ENCODE measurements at regions not wholly inside any gene's neighbourhood (a gene's known extent, or its start where the extent isn't known, plus 50 kb on each side); places are given as distances from the start of the nearest gene placed in this dataset.

DNA sequence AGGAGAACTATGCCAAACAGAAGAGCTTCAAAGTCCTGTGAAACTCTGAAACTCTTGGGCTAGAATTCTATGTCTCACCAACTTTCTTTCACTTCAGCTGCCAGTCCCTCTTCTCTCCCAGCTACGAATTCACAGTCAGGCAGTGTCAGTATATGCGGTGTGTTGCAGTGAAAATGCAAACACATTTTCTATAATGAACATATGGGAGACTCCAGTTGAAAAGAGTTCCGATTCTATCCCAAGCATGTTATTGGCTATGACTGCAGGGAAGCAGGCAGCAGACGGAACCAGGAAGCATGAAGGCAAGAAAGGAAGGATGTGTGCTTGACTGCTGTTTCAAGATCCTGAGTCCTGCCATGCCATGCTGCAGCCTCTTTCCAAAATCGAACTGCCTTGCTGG lies 515.7 kb upstream of the TLE4 start:
- no peak overlapping the region for H3K9ac ChIP-seq (ENCODE audit: low read length)
- H3K9me3 Mint-ChIP-seq (ENCODE audit: unreplicated experiment) = peaks cover 6% of the 10 kb centered on the region
- H3K27ac Mint-ChIP-seq (ENCODE audit: unreplicated experiment) = no peak overlapping the region
- no peak for DNase-seq (ENCODE audit: low read depth)
- H2AFZ ChIP-seq (ENCODE audit: low read depth, low read length) = no peak overlapping the region
- peaks cover 8% of the 10 kb centered on the region for H3K4me1 ChIP-seq (ENCODE audit: insufficient read depth, low read length)
- no peaks in the 10 kb centered on the region for H3K9me3 ChIP-seq (ENCODE audit: insufficient read depth, low read depth, low read length)
- no peaks in the 10 kb centered on the region for H4K20me1 ChIP-seq (ENCODE audit: insufficient read depth, low read length)
- H3K4me3 Mint-ChIP-seq (ENCODE audit: unreplicated experiment) = no peak overlapping the region
- H3K4me1 Mint-ChIP-seq (ENCODE audit: low read depth, unreplicated experiment) = peaks cover 24% of the 10 kb centered on the region
- H3K27ac ChIP-seq (ENCODE audit: low read depth, low read length) = no peak overlapping the region
- no peak overlapping the region for H3K4me2 ChIP-seq (ENCODE audit: low read length)
- H3K36me3 Mint-ChIP-seq (ENCODE audit: low read depth, unreplicated experiment) = peaks cover 2% of the 10 kb centered on the region
- TF ChIP-seq CTCF (IDR thresholded peaks at IDR 0.05; ENCODE audit: insufficient read depth, low read depth, low read length) (no peak), EZH2 (IDR thresholded peaks at IDR 0.05; ENCODE audit: insufficient read depth, low read length) (no peak)
- H3K4me3 ChIP-seq (ENCODE audit: insufficient read depth, low read depth, low read length) = no peak overlapping the region
- H3K27me3 Mint-ChIP-seq (ENCODE audit: low read depth, unreplicated experiment) = no peaks in the 10 kb centered on the region
- no peaks in the 10 kb centered on the region for H3K79me2 ChIP-seq (ENCODE audit: insufficient read depth, low read length)
- no peaks in the 10 kb centered on the region for H3K36me3 ChIP-seq (ENCODE audit: insufficient read depth, low read length)
- H3K27me3 ChIP-seq (ENCODE audit: insufficient read depth, low read length) = no peaks in the 10 kb centered on the region
- FAIRE-seq = no peak

- no peaks in the 10 kb centered on the region for H3K79me2 ChIP-seq (ENCODE audit: insufficient read depth, low read length)
- TF ChIP-seq CTCF (IDR thresholded peaks at IDR 0.05; ENCODE audit: insufficient read depth, low read depth, low read length) (no peak), EZH2 (IDR thresholded peaks at IDR 0.05; ENCODE audit: insufficient read depth, low read length) (no peak)
- DNase-seq (ENCODE audit: low read depth) (no peak), FAIRE-seq (peak; percentile 49)
- H3K27ac ChIP-seq (ENCODE audit: low read depth, low read length) = no peak overlapping the region
- H3K27me3 ChIP-seq (ENCODE audit: insufficient read depth, low read length) = no peaks in the 10 kb centered on the region
- H3K36me3 ChIP-seq (ENCODE audit: insufficient read depth, low read length) = no peaks in the 10 kb centered on the region
- no peak overlapping the region for H2AFZ ChIP-seq (ENCODE audit: low read depth, low read length)
- Mint-ChIP-seq H3K36me3 (ENCODE audit: low read depth, unreplicated experiment) (peaks cover 2% of the 10 kb centered on the region), H3K27me3 (ENCODE audit: low read depth, unreplicated experiment) (no peaks in the 10 kb centered on the region), H3K9me3 (ENCODE audit: unreplicated experiment) (peaks cover 6% of the 10 kb centered on the region), H3K4me1 (ENCODE audit: low read depth, unreplicated experiment) (peaks cover 24% of the 10 kb centered on the region), H3K4me3 (ENCODE audit: unreplicated experiment) (no peak overlapping the region), H3K27ac (ENCODE audit: unreplicated experiment) (no peak overlapping the region)
- no peaks in the 10 kb centered on the region for H4K20me1 ChIP-seq (ENCODE audit: insufficient read depth, low read length)
- no peak overlapping the region for H3K9ac ChIP-seq (ENCODE audit: low read length)
- no peaks in the 10 kb centered on the region for H3K9me3 ChIP-seq (ENCODE audit: insufficient read depth, low read depth, low read length)
- no peak overlapping the region for H3K4me2 ChIP-seq (ENCODE audit: low read length)
- peaks cover 8% of the 10 kb centered on the region for H3K4me1 ChIP-seq (ENCODE audit: insufficient read depth, low read length)
- no peak overlapping the region for H3K4me3 ChIP-seq (ENCODE audit: insufficient read depth, low read depth, low read length)
These were observed 514.2 kb upstream of the TLE4 start for GRCh38 chr9:79057576-79057975.

DNA sequence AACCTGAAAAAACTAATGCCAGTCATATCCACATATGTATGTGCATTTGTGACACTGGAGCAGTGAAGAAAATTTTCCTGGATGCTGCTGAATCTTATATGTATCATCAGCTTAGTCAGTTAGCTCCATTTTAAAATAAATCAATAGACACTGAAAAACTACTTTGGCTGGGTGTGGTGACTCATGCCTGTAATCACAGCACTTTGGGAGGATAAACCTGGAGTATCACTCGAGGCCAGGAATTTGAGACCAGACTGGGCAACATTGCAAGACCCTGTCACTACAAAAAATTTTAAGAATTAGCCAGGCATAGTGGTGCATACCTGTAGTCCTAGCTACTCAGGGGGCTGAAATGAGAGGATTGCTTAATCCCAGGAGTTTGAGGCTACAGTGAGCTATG lies 511.0 kb upstream of the TLE4 start:
- Histone ChIP-seq H3K27me3 (ENCODE audit: insufficient read depth, low read length) (no peaks in the 10 kb centered on the region), H3K9me3 (ENCODE audit: insufficient read depth, low read depth, low read length) (no peaks in the 10 kb centered on the region), H3K4me3 (ENCODE audit: insufficient read depth, low read depth, low read length) (no peak overlapping the region), H3K79me2 (ENCODE audit: insufficient read depth, low read length) (no peaks in the 10 kb centered on the region), H2AFZ (ENCODE audit: low read depth, low read length) (no peak overlapping the region), H3K9ac (ENCODE audit: low read length) (no peak overlapping the region), H3K4me2 (ENCODE audit: low read length) (no peak overlapping the region), H3K27ac (ENCODE audit: low read depth, low read length) (no peak overlapping the region), H3K4me1 (ENCODE audit: insufficient read depth, low read length) (no peaks in the 10 kb centered on the region), H3K36me3 (ENCODE audit: insufficient read depth, low read length) (no peaks in the 10 kb centered on the region), H4K20me1 (ENCODE audit: insufficient read depth, low read length) (no peaks in the 10 kb centered on the region)
- FAIRE-seq (peak; percentile 5), DNase-seq (ENCODE audit: low read depth) (peak; percentile 23)
- Mint-ChIP-seq H3K27me3 (ENCODE audit: low read depth, unreplicated experiment) (no peaks in the 10 kb centered on the region), H3K4me3 (ENCODE audit: unreplicated experiment) (no peak overlapping the region), H3K27ac (ENCODE audit: unreplicated experiment) (no peak overlapping the region), H3K4me1 (ENCODE audit: low read depth, unreplicated experiment) (peaks cover 13% of the 10 kb centered on the region), H3K36me3 (ENCODE audit: low read depth, unreplicated experiment) (no peaks in the 10 kb centered on the region), H3K9me3 (ENCODE audit: unreplicated experiment) (peaks cover 6% of the 10 kb centered on the region)
- no peak for TF ChIP-seq CTCF (IDR thresholded peaks at IDR 0.05; ENCODE audit: insufficient read depth, low read depth, low read length)
- no peak for TF ChIP-seq EZH2 (IDR thresholded peaks at IDR 0.05; ENCODE audit: insufficient read depth, low read length)

Data from astrocyte (in vitro differentiated cells and primary cell).